Right cardiac atrium (tissue), 5 donors: ENCODE measurements at regions not wholly inside any gene's neighbourhood (a gene's known extent, or its start where the extent isn't known, plus 50 kb on each side); places are given as distances from the start of the nearest gene placed in this dataset.
"Not testable (repeated sequence)": the region's sequence is repeated elsewhere in the genome, so short reads cannot be mapped to it uniquely, and the experiment has no call there.

Experiments used
- ATAC-seq, 2 donors: fragments of 200-7000 bp; cut with Tn5 transposase; one replicate each; pipeline versions ENCODE4 v1.8.0 to v1.9.1; 2020; ENCODE audit warnings: moderate library complexity in 2 of 2, mild to moderate bottlenecking in 1 of 2
- DNase-seq, 3 donors: peaks; one replicate each; pipeline ENCODE4 v3.0.0-alpha.2; 2020
- H3K27ac ChIP-seq: one replicate; pipeline ENCODE4 v1.5.1; 2013; ENCODE audit warnings: mild to moderate bottlenecking, low read length, control low read depth, moderate library complexity
- H3K27me3 ChIP-seq: one replicate; pipeline ENCODE4 v1.6.1; 2013; ENCODE audit not compliant: control insufficient read depth, insufficient read depth
- H3K4me1 ChIP-seq: one replicate; pipeline ENCODE4 v1.6.1; 2013; ENCODE audit warnings: low read length; ENCODE audit not compliant: control insufficient read depth, insufficient read depth
- H3K4me3 ChIP-seq: one replicate; pipeline ENCODE4 v1.5.1; 2013; ENCODE audit warnings: low read length, control low read depth
- H3K9me3 ChIP-seq: one replicate; pipeline ENCODE4 v1.6.1; 2013; ENCODE audit warnings: low read length; ENCODE audit not compliant: control insufficient read depth
- WGBS: extraction: QIAGEN DNeasy Blood & Tissue Kit; methylation state at CpG from one replicate; pipeline ENCODE4 v1.1.7; 2013; 5-methylcytosine and 5-hydroxymethylcytosine counted together
- intact Hi-C, 4 donors: fragments of 100-400 bp; cut with DNase I; formaldehyde crosslinking; loops; one replicate each; pipeline versions ENCODE4 v1.11.0 to v1.14.0; 2022 to 2023
- donor health status: healthy with polysubstance abuse.
- donor health status: DM: no; HTN: yes; CAD: no.
- donor health status: DM: no; HTN: no; CAD: no.
- donor health status: DM: no; HTN: yes; CAD: no; lungs with severe emphysema.
- donor health status: DM: yes; HTN: yes; CAD: no.

DNA sequence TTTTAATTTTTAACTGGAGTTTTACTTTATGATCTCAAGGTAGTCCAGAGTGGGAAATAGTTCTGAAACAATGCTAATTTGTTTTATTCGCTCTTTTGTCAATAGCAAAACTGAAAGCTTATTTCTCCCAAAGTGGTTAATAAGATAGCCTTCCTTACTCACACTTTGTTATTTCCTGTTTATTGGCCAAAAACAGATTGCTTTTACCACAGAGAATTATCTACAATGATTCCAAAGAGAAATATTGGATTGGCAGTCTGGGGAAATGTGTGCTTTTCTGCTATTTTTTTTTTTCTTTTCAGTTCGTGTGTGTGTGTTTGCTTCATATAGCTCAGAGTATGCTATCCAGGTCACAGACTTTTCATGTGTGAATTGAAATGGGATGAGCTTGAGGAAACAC lies 756.7 kb upstream of the RGMB start:
- Histone ChIP-seq H3K4me1 (no peaks in the 10 kb centered on the region), H3K4me3 (no peak overlapping the region), H3K9me3 (no peaks in the 10 kb centered on the region), H3K27me3 (no peaks in the 10 kb centered on the region), H3K27ac (no peak overlapping the region)
- DNase-seq (no peak), ATAC-seq (no peak)
- intact Hi-C loops: no loop called here
- WGBS: 51% methylated on average over 2 of the region's 2 CpGs

DNA sequence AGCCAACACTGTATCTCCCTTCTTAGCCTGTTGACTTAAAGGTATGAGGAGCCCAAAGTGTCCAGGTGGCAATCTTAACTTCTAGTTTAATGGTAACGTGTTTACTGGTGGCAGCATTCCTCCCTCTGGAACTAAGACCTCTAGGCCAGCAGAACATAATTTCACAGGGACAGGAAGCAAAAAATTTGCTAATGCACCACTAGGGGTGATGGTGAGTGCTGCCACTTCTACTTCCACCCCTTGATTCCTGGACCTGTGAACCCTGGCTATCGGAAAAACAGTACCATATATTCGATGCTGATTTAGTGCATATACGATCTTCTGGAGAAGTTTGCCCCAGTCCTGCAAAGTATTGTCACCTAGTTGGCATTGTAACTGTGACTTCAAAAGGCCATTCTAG lies 743.2 kb upstream of the RGMB start:
- H3K4me1 ChIP-seq, H3K27me3 ChIP-seq, H3K27ac ChIP-seq, ATAC-seq, intact Hi-C loops, H3K9me3 ChIP-seq, DNase-seq, H3K4me3 ChIP-seq: not testable (repeated sequence)
- whole genome bisulfite sequencing: 90% methylated on average over 4 of the region's 4 CpGs

DNA sequence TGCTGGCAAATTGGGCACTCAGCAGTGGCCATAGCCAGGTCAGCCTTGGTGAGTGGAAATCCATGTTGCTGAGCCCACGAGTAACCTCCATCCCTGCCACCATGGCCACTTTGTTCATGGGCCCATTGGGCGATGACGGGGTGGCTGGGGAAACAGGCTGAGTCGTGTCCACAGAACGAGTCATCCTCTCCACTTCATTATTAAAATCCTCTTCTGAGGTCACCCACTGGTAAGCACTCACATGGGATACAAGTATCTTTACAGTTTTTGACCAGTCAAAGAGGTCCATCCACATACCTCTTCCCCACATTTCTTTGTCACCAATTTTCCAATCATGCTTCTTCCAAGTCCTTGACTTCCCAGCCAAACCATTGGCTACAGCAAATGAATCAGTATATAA lies 742.4 kb upstream of the RGMB start:
- H3K9me3 ChIP-seq, H3K27ac ChIP-seq, ATAC-seq, H3K4me1 ChIP-seq, intact Hi-C loops, H3K4me3 ChIP-seq, DNase-seq, H3K27me3 ChIP-seq: not testable (repeated sequence)
- WGBS: 85% methylated on average over 5 of the region's 5 CpGs

DNA sequence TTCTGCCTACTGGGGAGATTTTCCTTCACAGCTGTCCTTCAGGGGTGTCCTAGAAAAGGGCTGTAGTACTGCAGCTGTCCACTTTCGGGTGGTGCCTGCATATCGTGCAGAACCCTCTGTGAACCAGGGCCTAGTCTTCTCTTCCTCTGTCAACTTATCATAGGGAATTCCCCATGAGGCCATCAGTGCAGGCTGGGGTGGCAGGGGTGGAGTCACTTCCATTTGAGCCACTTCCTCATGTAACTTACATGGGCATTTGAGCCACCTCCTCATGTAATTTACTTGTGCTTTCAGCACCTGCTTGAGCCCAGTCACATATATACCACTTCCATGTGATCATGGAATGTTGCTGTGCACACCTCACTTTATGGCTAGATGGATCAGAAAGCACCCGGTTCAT lies 742.0 kb upstream of the RGMB start:
- DNase-seq (no peak), ATAC-seq (no peak)
- Histone ChIP-seq H3K4me1 (no peaks in the 10 kb centered on the region), H3K27me3 (no peaks in the 10 kb centered on the region), H3K27ac (no peak overlapping the region), H3K4me3 (no peak overlapping the region), H3K9me3 (no peaks in the 10 kb centered on the region)
- intact Hi-C loops: no loop called here
- WGBS: 90% methylated on average over 3 of the region's 3 CpGs

DNA sequence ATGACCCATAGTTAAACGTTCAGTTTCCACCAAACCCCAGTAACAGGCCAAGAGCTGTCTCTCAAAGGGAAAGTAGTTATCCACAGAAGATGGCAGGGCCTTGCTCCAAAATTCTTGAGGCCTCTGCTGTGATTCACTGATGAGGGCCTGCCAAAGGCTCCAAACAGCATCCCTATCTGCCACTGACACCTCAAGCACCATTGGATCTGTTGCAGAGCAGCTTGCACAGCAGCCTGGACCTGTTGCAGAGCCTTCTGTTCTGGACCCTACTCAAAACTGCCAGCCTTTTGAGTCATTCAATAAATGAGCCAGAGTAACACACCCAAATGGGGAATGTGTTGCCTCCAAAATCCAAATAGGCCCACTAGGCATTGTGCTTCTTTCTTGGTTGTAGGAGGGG lies 741.5 kb upstream of the RGMB start:
- no peak overlapping the region for H3K4me3 ChIP-seq
- ATAC-seq: no peak
- WGBS: 56% methylated on average over 1 of the region's 1 CpG
- H3K4me1 ChIP-seq: no peaks in the 10 kb centered on the region
- H3K9me3 ChIP-seq: no peaks in the 10 kb centered on the region
- no peak for DNase-seq
- intact Hi-C loops: no loop called here
- H3K27ac ChIP-seq: no peak overlapping the region
- no peaks in the 10 kb centered on the region for H3K27me3 ChIP-seq

GRCh38 chr5:98041661-98042060 lies 731.8 kb upstream of the RGMB start:
- intact Hi-C loops: no loop called here
- Histone ChIP-seq H3K27ac (no peak overlapping the region), H3K9me3 (no peaks in the 10 kb centered on the region), H3K27me3 (no peaks in the 10 kb centered on the region), H3K4me1 (no peaks in the 10 kb centered on the region), H3K4me3 (no peak overlapping the region)
- ATAC-seq (no peak), DNase-seq (no peak)

GRCh38 chr5:98042521-98042920 lies 730.9 kb upstream of the RGMB start:
- H3K27me3 ChIP-seq: no peaks in the 10 kb centered on the region
- DNase-seq (no peak), ATAC-seq (no peak)
- no peak overlapping the region for H3K4me3 ChIP-seq
- intact Hi-C loops: no loop called here
- WGBS: 41% methylated on average over 1 of the region's 1 CpG
- no peak overlapping the region for H3K27ac ChIP-seq
- H3K4me1 ChIP-seq: no peaks in the 10 kb centered on the region
- no peaks in the 10 kb centered on the region for H3K9me3 ChIP-seq

DNA sequence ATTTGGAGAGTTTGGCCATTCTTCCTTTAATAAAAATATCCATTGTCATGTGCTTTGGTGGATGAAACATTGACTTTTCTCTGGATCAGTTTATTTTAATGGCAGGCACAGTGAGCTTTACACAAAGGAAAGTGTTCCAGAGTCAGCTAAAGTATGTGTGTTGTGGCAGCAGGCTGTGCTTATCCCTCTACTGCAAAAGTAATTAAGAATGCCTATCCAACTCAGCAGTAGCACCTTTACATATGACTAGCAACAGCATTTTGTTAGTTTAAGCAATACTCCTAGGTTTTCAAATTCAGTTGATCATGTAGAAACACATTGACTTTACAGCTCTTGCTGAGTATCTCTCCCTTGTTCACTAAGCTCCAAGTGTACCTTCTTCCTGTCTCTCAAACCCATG lies 730.5 kb upstream of the RGMB start:
- Histone ChIP-seq H3K27me3 (no peaks in the 10 kb centered on the region), H3K4me3 (no peak overlapping the region), H3K27ac (no peak overlapping the region), H3K9me3 (no peaks in the 10 kb centered on the region), H3K4me1 (no peaks in the 10 kb centered on the region)
- intact Hi-C loops: no loop called here
- no peak for ATAC-seq
- DNase-seq: no peak

DNA sequence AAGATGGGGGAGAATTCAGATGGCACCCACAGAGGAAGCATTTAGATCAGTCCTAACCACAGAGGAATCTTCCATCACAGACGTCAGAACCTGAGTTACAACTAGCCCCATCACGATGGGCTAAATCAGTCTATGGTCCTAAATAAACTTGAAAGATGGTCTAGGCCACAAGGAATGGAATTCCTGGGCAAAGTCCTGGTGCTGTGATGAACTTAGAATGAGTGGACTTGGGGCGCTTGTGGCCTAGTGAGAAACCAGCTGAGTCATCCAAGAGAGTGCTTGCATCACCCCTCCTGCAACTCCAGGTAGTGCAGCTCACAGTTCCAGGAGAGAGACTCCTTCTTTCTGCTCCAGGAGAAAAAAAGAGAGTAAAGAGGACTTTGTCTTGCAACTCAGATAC lies 722.9 kb upstream of the RGMB start:
- 82% methylated on average over 3 of the region's 3 CpGs for WGBS

DNA sequence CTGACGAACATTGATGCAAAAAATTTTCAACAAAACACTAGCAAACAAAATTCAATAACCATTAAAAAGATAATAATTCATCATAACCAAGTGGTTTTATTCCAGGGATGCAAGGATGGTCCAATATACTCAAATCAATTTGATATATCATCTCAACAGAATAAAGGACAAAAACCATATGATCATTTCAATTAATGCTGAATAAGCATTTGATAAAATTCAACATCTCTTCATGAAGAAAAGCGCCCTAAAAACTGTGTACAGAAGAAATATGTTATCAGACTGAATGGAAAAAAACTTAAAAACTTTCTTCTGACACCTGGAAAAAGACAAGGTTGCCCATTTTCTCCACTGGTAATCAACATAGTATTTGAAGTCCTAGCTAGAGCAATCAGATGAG lies 720.3 kb upstream of the RGMB start:
- intact Hi-C loops: no loop called here
- DNase-seq: no peak
- no peak for ATAC-seq
- H3K4me3 ChIP-seq: no peak overlapping the region
- no peaks in the 10 kb centered on the region for H3K4me1 ChIP-seq
- H3K27ac ChIP-seq: no peak overlapping the region
- H3K27me3 ChIP-seq: no peaks in the 10 kb centered on the region
- 78% methylated on average over 2 of the region's 2 CpGs for WGBS
- H3K9me3 ChIP-seq: peaks cover 1% of the 10 kb centered on the region

More for the DNA sequence above, 722.9 kb upstream of the RGMB start:
- Histone ChIP-seq H3K4me1 (no peaks in the 10 kb centered on the region), H3K27ac (no peak overlapping the region), H3K9me3 (peaks cover 1% of the 10 kb centered on the region), H3K27me3 (no peaks in the 10 kb centered on the region), H3K4me3 (no peak overlapping the region)
- no peak for ATAC-seq
- DNase-seq: no peak
- intact Hi-C loops: no loop called here

DNA sequence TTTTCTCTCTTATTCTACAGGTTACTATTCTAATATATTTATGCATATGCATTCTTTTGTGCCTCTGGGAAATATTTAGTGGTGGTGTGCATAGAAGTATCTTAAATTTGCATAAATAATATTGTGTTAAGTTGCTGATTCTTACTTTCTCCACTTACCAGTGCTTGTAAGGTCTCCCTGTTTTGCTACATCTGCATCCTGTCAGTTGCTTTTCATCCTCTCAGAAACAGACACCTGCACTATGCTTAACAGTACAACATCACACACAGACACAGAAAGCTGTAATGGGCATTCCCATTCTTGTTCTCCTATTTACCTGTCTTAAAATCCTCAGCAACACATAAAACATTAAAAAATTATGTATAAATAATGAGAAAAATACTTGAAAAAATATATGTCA lies 713.3 kb upstream of the RGMB start:
- H3K9me3 ChIP-seq: no peaks in the 10 kb centered on the region
- ATAC-seq (no peak), DNase-seq (no peak)
- H3K27ac ChIP-seq: no peak overlapping the region
- intact Hi-C loops: no loop called here
- H3K4me3 ChIP-seq: no peak overlapping the region
- no peaks in the 10 kb centered on the region for H3K27me3 ChIP-seq
- H3K4me1 ChIP-seq: no peaks in the 10 kb centered on the region

DNA sequence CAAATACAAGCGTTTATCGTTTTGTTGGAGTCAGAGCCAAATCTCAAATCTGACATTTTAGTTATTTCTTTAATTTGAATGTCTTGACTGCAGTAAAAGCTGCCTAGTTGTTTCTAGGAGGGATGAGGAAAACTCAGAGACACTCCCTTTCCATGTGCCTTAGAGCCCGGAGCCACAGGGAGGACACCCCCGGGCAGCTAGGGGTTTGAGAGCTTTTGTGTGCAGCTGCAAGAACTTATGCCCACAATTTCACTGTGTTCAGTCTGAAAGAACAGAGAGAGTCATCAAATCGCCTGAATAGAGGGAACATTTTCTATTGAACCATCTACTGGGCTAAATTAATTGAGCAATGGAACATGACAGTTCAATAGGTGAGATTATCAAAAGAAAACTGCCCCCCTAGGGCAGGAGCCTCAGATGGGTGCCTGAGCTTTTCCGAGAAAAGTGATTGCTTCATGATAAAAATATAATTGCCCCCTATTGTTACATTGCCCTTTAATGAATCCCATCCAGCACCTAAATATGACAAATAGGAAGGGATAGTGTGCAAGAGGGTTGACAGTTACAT lies 709.3 kb upstream of the RGMB start:
- no peak for DNase-seq
- ATAC-seq: no peak
- intact Hi-C loops: no loop called here
- H3K4me1 ChIP-seq: peaks cover 2% of the 10 kb centered on the region
- H3K27me3 ChIP-seq: no peaks in the 10 kb centered on the region
- H3K27ac ChIP-seq: no peak overlapping the region
- no peak overlapping the region for H3K4me3 ChIP-seq
- no peaks in the 10 kb centered on the region for H3K9me3 ChIP-seq
- WGBS: 77% methylated on average over 6 of the region's 6 CpGs
